WTC11 (cell line): ENCODE measurements at regions not wholly inside any gene's neighbourhood (a gene's known extent, or its start where the extent isn't known, plus 50 kb on each side); places are given as distances from the start of the nearest gene placed in this dataset.

ENCODE experiments used
- ATF1 ChIP-seq: sonication (generic); formaldehyde crosslinking; IDR thresholded peaks from 2 replicates; pipeline ENCODE4 v1.8.1; 2023; ENCODE audit warnings: mild to moderate bottlenecking, moderate library complexity, missing genetic modification reagents
- CTCF ChIP-seq: fragments of 200-600 bp; IDR thresholded peaks from 2 replicates; pipeline ENCODE4 v1.8.0; 2022; ENCODE audit warnings: antibody characterized with exemption
- FOXJ3 ChIP-seq: sonication (generic); formaldehyde crosslinking; IDR thresholded peaks from 2 replicates; pipeline ENCODE4 v1.9.0; 2021; ENCODE audit warnings: missing genetic modification reagents, mild to moderate bottlenecking, borderline replicate concordance
- MXD4 ChIP-seq: fragments of 250-450 bp; sonication (Bioruptor Pico); IDR thresholded peaks from 2 replicates; pipeline ENCODE4 v1.8.0; 2021; ENCODE audit warnings: mild to moderate bottlenecking, moderate library complexity, borderline replicate concordance
- NFE2L1 ChIP-seq: sonication (generic); formaldehyde crosslinking; IDR thresholded peaks from 2 replicates; pipeline ENCODE4 v1.8.1; 2023; ENCODE audit warnings: missing genetic modification reagents
- ZNF232 ChIP-seq: sonication (generic); formaldehyde crosslinking; IDR thresholded peaks from 2 replicates; pipeline ENCODE4 v1.8.0; 2022; ENCODE audit warnings: mild to moderate bottlenecking, missing genetic modification reagents

DNA sequence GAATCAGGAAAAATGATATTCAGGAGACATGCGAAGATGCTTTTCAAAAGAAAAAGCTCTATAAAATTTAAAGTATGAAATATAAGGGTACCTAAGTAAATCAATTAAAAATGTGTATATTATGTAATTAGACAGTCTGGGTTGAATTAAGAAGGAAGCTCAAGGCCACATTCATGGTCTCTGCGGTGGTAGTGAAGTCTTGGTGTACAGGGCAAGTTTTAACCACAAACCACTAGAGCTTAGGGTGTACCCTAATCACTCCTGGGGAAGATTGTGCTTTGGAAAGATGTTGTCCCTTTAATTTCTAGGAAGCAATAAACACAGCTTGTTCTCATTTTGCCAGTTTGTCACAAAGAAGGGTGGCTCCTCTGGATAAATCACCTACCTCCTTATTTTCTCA lies 287.2 kb upstream of the ZNF608 start:
- TF ChIP-seq ZNF232 (no peak), CTCF (no peak), FOXJ3 (CRISPR knock-in tag) (no peak), MXD4 (CRISPR knock-in tag) (no peak), NFE2L1 (CRISPR knock-in tag) (no peak), ATF1 (CRISPR knock-in tag) (no peak)
